NCI-H1105 treated with DMSO at 0.1 percent for 48 hours (cell line): ENCODE measurements at regions not wholly inside any gene's neighbourhood (a gene's known extent, or its start where the extent isn't known, plus 50 kb on each side); places are given as distances from the start of the nearest gene placed in this dataset.
"Not testable (repeated sequence)": the region's sequence is repeated elsewhere in the genome, so short reads cannot be mapped to it uniquely, and the experiment has no call there.

Experiments used
- DNase-seq: peaks from one replicate; lab custom pipeline; 2025; lab: John Stamatoyannopoulos, UW

- no peak for DNase-seq
Observed at GRCh38 chr5:86411596-86411995, 206.1 kb upstream of the COX7C start.

- no peak for DNase-seq
Observed at GRCh38 chr5:86427158-86427557, 190.6 kb upstream of the COX7C start.

GRCh38 chr5:86439593-86440110 lies 178.1 kb upstream of the COX7C start:
- DNase-seq = no peak

GRCh38 chr5:86442036-86442745 lies 175.6 kb upstream of the COX7C start:
- DNase-seq = no peak

- no peak for DNase-seq
Observed at GRCh38 chr5:86447362-86447761, 170.4 kb upstream of the COX7C start.

- no peak for DNase-seq
Observed at GRCh38 chr5:86452251-86452650, 165.5 kb upstream of the COX7C start.

- DNase-seq = no peak
Observed at GRCh38 chr5:86460519-86460918, 157.2 kb upstream of the COX7C start.

GRCh38 chr5:86461169-86461956 lies 156.4 kb upstream of the COX7C start:
- no peak for DNase-seq

- DNase-seq = no peak
Observed at GRCh38 chr5:86463339-86463738, 154.4 kb upstream of the COX7C start.

GRCh38 chr5:86465052-86465838 lies 152.5 kb upstream of the COX7C start:
- no peak for DNase-seq

GRCh38 chr5:86466721-86467120 lies 151.0 kb upstream of the COX7C start:
- DNase-seq = not testable (repeated sequence)

- no peak for DNase-seq
Observed at GRCh38 chr5:86482008-86482407, 135.7 kb upstream of the COX7C start.

GRCh38 chr5:86493777-86494176 lies 124.0 kb upstream of the COX7C start:
- no peak for DNase-seq

GRCh38 chr5:86500947-86501346 lies 116.8 kb upstream of the COX7C start:
- DNase-seq = no peak

GRCh38 chr5:86507574-86507973 lies 110.2 kb upstream of the COX7C start:
- no peak for DNase-seq

GRCh38 chr5:86510330-86510915 lies 107.3 kb upstream of the COX7C start:
- not testable (repeated sequence) for DNase-seq

GRCh38 chr5:86523718-86524117 lies 94.0 kb upstream of the COX7C start:
- no peak for DNase-seq

- no peak for DNase-seq
Observed at GRCh38 chr5:86525622-86526021, 92.1 kb upstream of the COX7C start.

GRCh38 chr5:86526811-86527348 lies 90.9 kb upstream of the COX7C start:
- DNase-seq = no peak

- no peak for DNase-seq
Observed at GRCh38 chr5:86532429-86532828, 85.3 kb upstream of the COX7C start.

GRCh38 chr5:86536396-86536795 lies 81.3 kb upstream of the COX7C start:
- no peak for DNase-seq

GRCh38 chr5:86542532-86542931 lies 75.2 kb upstream of the COX7C start:
- DNase-seq = no peak
